ENCODE measurements at regions not wholly inside any gene's neighbourhood (a gene's known extent, or its start where the extent isn't known, plus 50 kb on each side); places are given as distances from the start of the nearest gene placed in this dataset.

DNA sequence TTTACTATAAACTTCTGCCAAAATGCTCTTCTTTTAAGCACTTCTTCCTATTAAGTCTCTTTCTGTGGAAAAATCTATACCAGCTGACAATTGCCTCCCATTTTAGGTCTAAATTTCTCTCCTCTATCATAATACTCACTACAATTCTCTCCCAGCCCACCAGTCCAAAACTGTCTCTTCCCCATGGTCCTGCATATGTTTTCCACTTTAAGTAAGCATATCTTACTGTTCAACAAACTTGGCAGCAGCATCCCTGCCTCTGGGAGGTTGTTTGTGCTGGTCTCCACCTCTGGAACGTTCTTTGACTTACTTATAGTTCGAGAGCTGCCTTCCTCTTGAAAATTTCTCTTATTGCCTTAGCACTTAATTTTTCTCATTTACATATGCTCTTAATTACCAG, 180.5 kb downstream of the COL12A1 start:
- TF ChIP-seq, protein P1, sequence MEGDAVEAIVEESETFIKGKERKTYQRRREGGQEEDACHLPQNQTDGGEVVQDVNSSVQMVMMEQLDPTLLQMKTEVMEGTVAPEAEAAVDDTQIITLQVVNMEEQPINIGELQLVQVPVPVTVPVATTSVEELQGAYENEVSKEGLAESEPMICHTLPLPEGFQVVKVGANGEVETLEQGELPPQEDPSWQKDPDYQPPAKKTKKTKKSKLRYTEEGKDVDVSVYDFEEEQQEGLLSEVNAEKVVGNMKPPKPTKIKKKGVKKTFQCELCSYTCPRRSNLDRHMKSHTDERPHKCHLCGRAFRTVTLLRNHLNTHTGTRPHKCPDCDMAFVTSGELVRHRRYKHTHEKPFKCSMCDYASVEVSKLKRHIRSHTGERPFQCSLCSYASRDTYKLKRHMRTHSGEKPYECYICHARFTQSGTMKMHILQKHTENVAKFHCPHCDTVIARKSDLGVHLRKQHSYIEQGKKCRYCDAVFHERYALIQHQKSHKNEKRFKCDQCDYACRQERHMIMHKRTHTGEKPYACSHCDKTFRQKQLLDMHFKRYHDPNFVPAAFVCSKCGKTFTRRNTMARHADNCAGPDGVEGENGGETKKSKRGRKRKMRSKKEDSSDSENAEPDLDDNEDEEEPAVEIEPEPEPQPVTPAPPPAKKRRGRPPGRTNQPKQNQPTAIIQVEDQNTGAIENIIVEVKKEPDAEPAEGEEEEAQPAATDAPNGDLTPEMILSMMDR (IDR thresholded peaks at IDR 0.05) = no peak
- no peak for TF ChIP-seq POLR2A (IDR thresholded peaks at IDR 0.05)
